Ascending aorta (tissue), 2 donors: ENCODE measurements at regions not wholly inside any gene's neighbourhood (a gene's known extent, or its start where the extent isn't known, plus 50 kb on each side); places are given as distances from the start of the nearest gene placed in this dataset.

ENCODE experiments used
- DNase-seq, 2 donors: peaks; one replicate each; pipeline ENCODE4 v3.0.0-alpha.2; 2019; ENCODE audit warnings: low spot score in 2 of 2
- H3K27ac ChIP-seq, 2 donors: fragments of 200-600 bp; sonication (generic); one replicate each; pipeline ENCODE4 v1.5.1; 2016 to 2017; ENCODE audit warnings: mild to moderate bottlenecking in 1 of 2
- H3K27me3 ChIP-seq: fragments of 200-600 bp; sonication (generic); one replicate; pipeline ENCODE4 v1.5.1; 2017
- H3K36me3 ChIP-seq, 2 donors: fragments of 200-600 bp; sonication (generic); one replicate each; pipeline ENCODE4 v1.5.1; 2016
- H3K4me1 ChIP-seq, 2 donors: fragments of 200-600 bp; sonication (generic); one replicate each; pipeline ENCODE4 v1.5.1; 2016 to 2017; ENCODE audit warnings: mild to moderate bottlenecking in 1 of 2
- H3K4me3 ChIP-seq, 2 donors: fragments of 200-600 bp; sonication (generic); one replicate each; pipeline ENCODE4 v1.5.1; 2016 to 2017; ENCODE audit warnings: mild to moderate bottlenecking in 1 of 2
- H3K9me3 ChIP-seq, 2 donors: fragments of 200-600 bp; sonication (generic); one replicate each; pipeline ENCODE4 v1.5.1; 2016
- intact Hi-C: fragments of 100-400 bp; cut with DNase I; formaldehyde crosslinking; loops from one replicate; pipeline ENCODE4 v1.15.1; 2023
- TF ChIP-seq, protein P1 (sequence below), 3 experiments: fragments of 200-600 bp in 2 of 3; fragments of 450-650 bp in 1 of 3; sonication (generic) in 2 of 3; IDR thresholded peaks; one replicate each; pipeline ENCODE4 v1.5.1; 2016 to 2019; ENCODE audit warnings: antibody characterized with exemption in 3 of 3, mild to moderate bottlenecking in 1 of 3, moderate library complexity in 1 of 3

DNA sequence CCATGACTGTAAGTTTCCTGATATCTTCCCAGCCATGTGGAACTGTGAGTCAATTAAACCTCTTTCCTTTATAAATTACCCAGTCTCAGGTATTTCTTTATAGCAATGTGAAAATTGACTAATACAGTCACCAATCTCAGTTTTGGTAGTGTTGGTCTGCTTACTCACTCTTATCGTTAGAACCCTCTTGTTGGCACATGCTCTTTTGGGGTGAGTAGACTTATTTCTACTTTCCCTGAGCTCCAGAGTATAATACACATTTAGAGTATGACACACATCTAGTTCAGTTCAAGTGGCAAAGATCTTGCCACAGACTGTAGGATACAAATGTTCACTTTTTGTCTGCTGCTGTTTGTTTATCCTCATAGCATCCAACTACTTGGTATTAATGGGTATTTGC, 347.5 kb upstream of the CELF4 start:
- no peak for DNase-seq
- Histone ChIP-seq H3K4me1 (no peaks in the 10 kb centered on the region), H3K4me3 (no peak overlapping the region), H3K27ac (no peak overlapping the region), H3K36me3 (no peaks in the 10 kb centered on the region), H3K27me3 (no peaks in the 10 kb centered on the region), H3K9me3 (no peaks in the 10 kb centered on the region)
- TF ChIP-seq, protein P1, sequence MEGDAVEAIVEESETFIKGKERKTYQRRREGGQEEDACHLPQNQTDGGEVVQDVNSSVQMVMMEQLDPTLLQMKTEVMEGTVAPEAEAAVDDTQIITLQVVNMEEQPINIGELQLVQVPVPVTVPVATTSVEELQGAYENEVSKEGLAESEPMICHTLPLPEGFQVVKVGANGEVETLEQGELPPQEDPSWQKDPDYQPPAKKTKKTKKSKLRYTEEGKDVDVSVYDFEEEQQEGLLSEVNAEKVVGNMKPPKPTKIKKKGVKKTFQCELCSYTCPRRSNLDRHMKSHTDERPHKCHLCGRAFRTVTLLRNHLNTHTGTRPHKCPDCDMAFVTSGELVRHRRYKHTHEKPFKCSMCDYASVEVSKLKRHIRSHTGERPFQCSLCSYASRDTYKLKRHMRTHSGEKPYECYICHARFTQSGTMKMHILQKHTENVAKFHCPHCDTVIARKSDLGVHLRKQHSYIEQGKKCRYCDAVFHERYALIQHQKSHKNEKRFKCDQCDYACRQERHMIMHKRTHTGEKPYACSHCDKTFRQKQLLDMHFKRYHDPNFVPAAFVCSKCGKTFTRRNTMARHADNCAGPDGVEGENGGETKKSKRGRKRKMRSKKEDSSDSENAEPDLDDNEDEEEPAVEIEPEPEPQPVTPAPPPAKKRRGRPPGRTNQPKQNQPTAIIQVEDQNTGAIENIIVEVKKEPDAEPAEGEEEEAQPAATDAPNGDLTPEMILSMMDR (IDR thresholded peaks at IDR 0.05) = no peak
- intact Hi-C loops = no loop called here

GRCh38 chr18:37902344-37902743, 336.7 kb upstream of the CELF4 start:
- no peaks in the 10 kb centered on the region for H3K36me3 ChIP-seq
- TF ChIP-seq, protein P1 (IDR thresholded peaks at IDR 0.05) = no peak
- H3K4me3 ChIP-seq = no peak overlapping the region
- H3K4me1 ChIP-seq = no peaks in the 10 kb centered on the region
- H3K9me3 ChIP-seq = no peaks in the 10 kb centered on the region
- H3K27me3 ChIP-seq = no peaks in the 10 kb centered on the region
- no peak overlapping the region for H3K27ac ChIP-seq
- intact Hi-C loops = no loop called here
- DNase-seq = no peak

GRCh38 chr18:37900326-37900725, 334.7 kb upstream of the CELF4 start:
- Histone ChIP-seq H3K4me3 (no peak overlapping the region), H3K27me3 (no peaks in the 10 kb centered on the region), H3K36me3 (no peaks in the 10 kb centered on the region), H3K4me1 (no peaks in the 10 kb centered on the region), H3K9me3 (no peaks in the 10 kb centered on the region), H3K27ac (no peak overlapping the region)
- TF ChIP-seq, protein P1 (IDR thresholded peaks at IDR 0.05) = no peak
- intact Hi-C loops = no loop called here
- no peak for DNase-seq

DNA sequence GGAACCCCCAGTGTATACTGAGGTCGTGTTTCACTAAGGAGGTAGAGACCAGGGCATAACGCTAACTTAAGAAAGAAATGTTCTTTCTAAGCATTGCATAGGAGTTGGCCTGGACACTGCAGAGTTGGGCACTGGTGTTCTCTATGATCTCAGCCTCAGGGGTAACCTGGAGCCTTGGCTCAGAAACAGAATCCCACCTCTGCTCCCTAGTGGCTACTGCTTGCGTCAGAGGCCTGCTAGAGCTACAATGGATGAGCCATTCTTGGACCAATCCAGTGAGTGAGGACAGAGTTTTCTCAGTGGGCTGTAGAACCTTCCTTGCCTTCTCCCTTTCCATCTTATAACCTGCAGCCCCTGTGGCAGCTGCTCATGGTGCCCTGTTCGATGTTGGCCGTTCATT, 324.4 kb upstream of the CELF4 start:
- H3K27ac ChIP-seq = no peak overlapping the region
- no peak for DNase-seq
- no peaks in the 10 kb centered on the region for H3K9me3 ChIP-seq
- H3K36me3 ChIP-seq = no peaks in the 10 kb centered on the region
- no peak overlapping the region for H3K4me3 ChIP-seq
- intact Hi-C loops = no loop called here
- H3K27me3 ChIP-seq = no peaks in the 10 kb centered on the region
- TF ChIP-seq, protein P1 (IDR thresholded peaks at IDR 0.05) = no peak
- H3K4me1 ChIP-seq = no peaks in the 10 kb centered on the region

GRCh38 chr18:37874721-37875120, 309.1 kb upstream of the CELF4 start:
- no peaks in the 10 kb centered on the region for H3K9me3 ChIP-seq
- DNase-seq = no peak
- no peaks in the 10 kb centered on the region for H3K27me3 ChIP-seq
- H3K4me3 ChIP-seq = no peak overlapping the region
- H3K36me3 ChIP-seq = no peaks in the 10 kb centered on the region
- TF ChIP-seq, protein P1 (IDR thresholded peaks at IDR 0.05) = no peak
- no peaks in the 10 kb centered on the region for H3K4me1 ChIP-seq
- no peak overlapping the region for H3K27ac ChIP-seq
- intact Hi-C loops = no loop called here

DNA sequence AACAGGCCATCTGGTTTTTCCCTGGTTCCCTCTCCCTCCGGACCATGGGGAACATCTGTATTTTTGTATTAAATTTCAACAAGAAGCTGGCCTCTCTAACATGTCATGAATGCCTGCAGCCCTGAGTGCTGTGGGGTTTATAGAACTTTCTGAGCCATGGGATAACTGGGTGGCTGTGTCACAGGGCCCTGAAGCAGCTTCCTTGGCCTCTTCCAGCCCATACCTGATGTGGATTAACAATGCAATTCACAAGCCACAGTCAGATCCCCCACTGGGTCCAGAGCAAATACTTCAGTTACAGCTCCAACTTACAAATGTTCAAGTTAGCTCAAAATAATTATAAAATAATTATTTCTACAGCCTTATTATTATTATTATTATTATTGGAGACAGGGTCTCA, 307.8 kb upstream of the CELF4 start:
- H3K4me1 ChIP-seq = no peaks in the 10 kb centered on the region
- H3K27me3 ChIP-seq = no peaks in the 10 kb centered on the region
- H3K9me3 ChIP-seq = no peaks in the 10 kb centered on the region
- intact Hi-C loops = no loop called here
- no peak overlapping the region for H3K4me3 ChIP-seq
- no peak overlapping the region for H3K27ac ChIP-seq
- H3K36me3 ChIP-seq = no peaks in the 10 kb centered on the region
- TF ChIP-seq, protein P1 (IDR thresholded peaks at IDR 0.05) = no peak
- DNase-seq = no peak
